ENCODE measurements at regions not wholly inside any gene's neighbourhood (a gene's known extent, or its start where the extent isn't known, plus 50 kb on each side); places are given as distances from the start of the nearest gene placed in this dataset.

DNA sequence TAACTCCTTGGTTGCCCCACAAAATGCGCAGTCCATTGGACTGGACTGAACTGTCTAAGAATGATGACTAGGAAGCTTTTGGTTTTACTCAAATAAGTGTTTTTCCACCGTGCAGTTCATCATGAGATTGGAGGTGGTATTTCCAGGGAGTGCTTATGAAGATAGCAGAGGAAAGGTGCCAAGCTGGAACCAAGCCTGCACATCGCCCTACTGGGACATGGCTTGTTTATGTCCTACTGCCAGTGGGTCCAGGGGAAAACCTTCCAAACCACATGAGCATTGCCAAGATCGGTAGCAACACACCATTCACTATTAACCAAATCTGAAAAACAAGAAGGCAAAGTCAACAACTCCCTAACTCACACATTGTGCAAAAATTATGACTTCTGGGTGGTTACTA, 54.7 kb upstream of the DSCAM start:
- Histone ChIP-seq H3K27ac (ENCODE audit: low read length in 2 of 2) (no peak overlapping the region), H4K20me1 (ENCODE audit: control insufficient read depth, insufficient read depth, low read length, poor library complexity, severe bottlenecking) (no peaks in the 10 kb centered on the region), H3K4me3 (ENCODE audit: control extremely low read depth in 1 of 5, extremely low read depth in 1 of 5, insufficient read depth in 1 of 5, low read depth in 2 of 5, low read length in 4 of 5) (no peak overlapping the region), H2AFZ (ENCODE audit: insufficient read depth, low read depth, low read length, poor library complexity, severe bottlenecking) (no peak overlapping the region), H3K27me3 (replicated peaks in 1 of 4; ENCODE audit: control extremely low read depth in 1 of 4, control insufficient read depth in 3 of 4, insufficient read depth in 4 of 4, low read length in 3 of 4) (no peaks in the 10 kb centered on the region), H3K79me2 (ENCODE audit: control insufficient read depth, insufficient read depth, low read length) (no peaks in the 10 kb centered on the region), H3K9ac (ENCODE audit: low read length) (no peak overlapping the region), H3K9me3 (ENCODE audit: control extremely low read depth in 1 of 3, control insufficient read depth in 2 of 3, insufficient read depth in 1 of 3, low read length in 2 of 3) (peaks cover 0 to 11% (median 0%) of the 10 kb centered on the region in 3 donors), H3K4me1 (ENCODE audit: control insufficient read depth in 2 of 2, insufficient read depth in 2 of 2, low read length in 2 of 2) (no peaks in the 10 kb centered on the region), H3K36me3 (replicated peaks in 1 of 2; ENCODE audit: control extremely low read depth in 1 of 2, control insufficient read depth in 1 of 2, extremely low read depth in 1 of 2, insufficient read depth in 2 of 2, low read length in 1 of 2) (no peaks in the 10 kb centered on the region), H3K4me2 (replicated peaks; ENCODE audit: low read depth, low read length, poor library complexity, severe bottlenecking) (no peak overlapping the region)
- 90% methylated on average over 3 of the region's 4 CpGs for WGBS (ENCODE audit: insufficient coverage)
- Mint-ChIP-seq H3K27me3 (no peaks in the 10 kb centered on the region), H3K27ac (no peak overlapping the region), H3K4me3 (no peak overlapping the region), H3K4me1 (no peaks in the 10 kb centered on the region), H3K9me3 (ENCODE audit: insufficient read depth) (peaks cover 3% of the 10 kb centered on the region)
- intact Hi-C loops (cut with micrococcal nuclease): no loop called here
- ChIA-PET POLR2A (no interaction called here), CTCF (no interaction called here)
- DNase-seq (no peak), ATAC-seq (ENCODE audit: low read depth) (no peak)
- TF ChIP-seq, protein P1, sequence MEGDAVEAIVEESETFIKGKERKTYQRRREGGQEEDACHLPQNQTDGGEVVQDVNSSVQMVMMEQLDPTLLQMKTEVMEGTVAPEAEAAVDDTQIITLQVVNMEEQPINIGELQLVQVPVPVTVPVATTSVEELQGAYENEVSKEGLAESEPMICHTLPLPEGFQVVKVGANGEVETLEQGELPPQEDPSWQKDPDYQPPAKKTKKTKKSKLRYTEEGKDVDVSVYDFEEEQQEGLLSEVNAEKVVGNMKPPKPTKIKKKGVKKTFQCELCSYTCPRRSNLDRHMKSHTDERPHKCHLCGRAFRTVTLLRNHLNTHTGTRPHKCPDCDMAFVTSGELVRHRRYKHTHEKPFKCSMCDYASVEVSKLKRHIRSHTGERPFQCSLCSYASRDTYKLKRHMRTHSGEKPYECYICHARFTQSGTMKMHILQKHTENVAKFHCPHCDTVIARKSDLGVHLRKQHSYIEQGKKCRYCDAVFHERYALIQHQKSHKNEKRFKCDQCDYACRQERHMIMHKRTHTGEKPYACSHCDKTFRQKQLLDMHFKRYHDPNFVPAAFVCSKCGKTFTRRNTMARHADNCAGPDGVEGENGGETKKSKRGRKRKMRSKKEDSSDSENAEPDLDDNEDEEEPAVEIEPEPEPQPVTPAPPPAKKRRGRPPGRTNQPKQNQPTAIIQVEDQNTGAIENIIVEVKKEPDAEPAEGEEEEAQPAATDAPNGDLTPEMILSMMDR (IDR thresholded peaks at IDR 0.05): no peak
- no peak for TF ChIP-seq EZH2 (IDR thresholded peaks at IDR 0.05; ENCODE audit: borderline replicate concordance, insufficient read depth, low read depth, low read length, poor library complexity, severe bottlenecking)

DNA sequence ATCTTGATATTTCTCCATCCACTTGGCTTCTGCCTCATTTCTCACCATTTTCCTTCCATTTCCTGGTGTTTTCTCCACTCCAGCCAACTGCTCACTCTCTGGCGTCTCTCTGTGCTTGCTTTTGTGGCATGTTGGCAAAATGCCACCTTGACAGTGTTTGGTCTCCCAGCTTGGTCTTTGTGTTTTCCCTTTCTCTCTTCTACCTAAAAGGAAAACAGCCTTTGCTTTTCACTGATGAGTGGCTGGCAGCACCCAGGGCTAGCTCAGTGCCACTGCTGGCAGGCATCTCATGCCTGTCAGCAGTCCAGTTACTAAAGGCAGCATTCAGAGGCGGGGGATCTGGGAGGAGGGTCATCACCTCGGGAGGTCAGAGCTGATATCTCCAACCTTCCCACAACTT, 55.3 kb upstream of the DSCAM start:
- intact Hi-C loops (cut with micrococcal nuclease): no loop called here
- WGBS (ENCODE audit: insufficient coverage): 80% methylated on average over 2 of the region's 3 CpGs
- Histone ChIP-seq H3K36me3 (replicated peaks in 1 of 2; ENCODE audit: control extremely low read depth in 1 of 2, control insufficient read depth in 1 of 2, extremely low read depth in 1 of 2, insufficient read depth in 2 of 2, low read length in 1 of 2) (no peaks in the 10 kb centered on the region), H3K4me1 (ENCODE audit: control insufficient read depth in 2 of 2, insufficient read depth in 2 of 2, low read length in 2 of 2) (no peaks in the 10 kb centered on the region), H2AFZ (ENCODE audit: insufficient read depth, low read depth, low read length, poor library complexity, severe bottlenecking) (no peak overlapping the region), H3K27me3 (replicated peaks in 1 of 4; ENCODE audit: control extremely low read depth in 1 of 4, control insufficient read depth in 3 of 4, insufficient read depth in 4 of 4, low read length in 3 of 4) (no peaks in the 10 kb centered on the region), H3K9ac (ENCODE audit: low read length) (no peak overlapping the region), H3K79me2 (ENCODE audit: control insufficient read depth, insufficient read depth, low read length) (no peaks in the 10 kb centered on the region), H3K4me2 (replicated peaks; ENCODE audit: low read depth, low read length, poor library complexity, severe bottlenecking) (no peak overlapping the region), H3K27ac (ENCODE audit: low read length in 2 of 2) (no peak overlapping the region), H3K4me3 (ENCODE audit: control extremely low read depth in 1 of 5, extremely low read depth in 1 of 5, insufficient read depth in 1 of 5, low read depth in 2 of 5, low read length in 4 of 5) (no peak overlapping the region), H4K20me1 (ENCODE audit: control insufficient read depth, insufficient read depth, low read length, poor library complexity, severe bottlenecking) (no peaks in the 10 kb centered on the region), H3K9me3 (ENCODE audit: control extremely low read depth in 1 of 3, control insufficient read depth in 2 of 3, insufficient read depth in 1 of 3, low read length in 2 of 3) (peaks cover 0 to 8% (median 0%) of the 10 kb centered on the region in 3 donors)
- Mint-ChIP-seq H3K27me3 (no peaks in the 10 kb centered on the region), H3K4me1 (no peaks in the 10 kb centered on the region), H3K9me3 (ENCODE audit: insufficient read depth) (peaks cover 2% of the 10 kb centered on the region), H3K27ac (no peak overlapping the region), H3K4me3 (no peak overlapping the region)
- ATAC-seq (ENCODE audit: low read depth) (no peak), DNase-seq (no peak)
- POLR2A ChIA-PET: no interaction called here
- TF ChIP-seq, protein P1 (IDR thresholded peaks at IDR 0.05): no peak
- no peak for TF ChIP-seq EZH2 (IDR thresholded peaks at IDR 0.05; ENCODE audit: borderline replicate concordance, insufficient read depth, low read depth, low read length, poor library complexity, severe bottlenecking)
- CTCF ChIA-PET: no interaction called here
